GM12892 (cell line): ENCODE measurements at regions not wholly inside any gene's neighbourhood (a gene's known extent, or its start where the extent isn't known, plus 50 kb on each side); places are given as distances from the start of the nearest gene placed in this dataset.

Experiments
- POLR2A ChIP-seq: IDR thresholded peaks from 2 replicates; pipeline ENCODE4 v1.6.1; 2011; ENCODE audit warnings: low read depth, low read length, control low read depth
- POLR2AphosphoS5 ChIP-seq: IDR thresholded peaks from 2 replicates; pipeline ENCODE4 v1.6.1; 2011; ENCODE audit warnings: low read depth, low read length, control low read depth
- TAF1 ChIP-seq: IDR thresholded peaks from 2 replicates; pipeline ENCODE4 v1.6.1; 2011; ENCODE audit warnings: low read depth, mild to moderate bottlenecking, control low read depth, low read length, borderline replicate concordance

DNA sequence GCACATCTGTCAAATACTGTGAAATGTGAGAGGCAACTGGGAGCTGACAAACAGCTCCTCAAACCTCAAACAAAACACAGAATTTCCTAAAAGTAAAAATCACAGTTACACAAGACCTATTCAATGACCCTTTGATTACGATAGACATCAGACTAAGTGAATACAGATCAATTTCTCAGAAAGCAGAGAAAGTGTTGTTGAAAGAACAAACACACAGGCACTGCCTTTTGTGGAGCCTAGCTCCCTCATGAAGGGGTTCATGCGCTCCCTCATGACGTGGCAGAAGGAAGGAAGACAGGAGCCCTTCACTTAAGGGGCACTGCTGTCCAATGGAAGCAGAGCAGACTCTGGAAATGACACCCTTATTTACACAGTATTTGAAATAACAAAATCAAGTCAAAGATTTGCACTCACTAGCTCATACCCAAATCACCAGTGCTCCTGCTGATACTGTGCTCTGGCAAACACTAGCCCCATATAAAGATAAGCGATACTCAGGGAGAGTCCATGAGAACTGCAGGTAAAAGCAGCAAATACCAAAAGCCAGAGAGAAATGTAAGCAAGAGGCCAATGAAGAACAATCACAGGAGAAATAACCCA is 144.9 kb downstream of the KLF12 start:
- TF ChIP-seq POLR2A (no peak), POLR2AphosphoS5 (no peak), TAF1 (no peak)
